Ishikawa (cell line): ENCODE measurements at regions not wholly inside any gene's neighbourhood (a gene's known extent, or its start where the extent isn't known, plus 50 kb on each side); places are given as distances from the start of the nearest gene placed in this dataset.

Source experiments
- CEBPB ChIP-seq: IDR thresholded peaks from 2 replicates; pipeline ENCODE4 v1.6.1; 2012
- CREB1 ChIP-seq: IDR thresholded peaks from 2 replicates; pipeline ENCODE4 v1.6.1; 2012; ENCODE audit warnings: low read depth
- EGR1 ChIP-seq: IDR thresholded peaks from 2 replicates; pipeline ENCODE4 v1.6.1; 2012
- EP300 ChIP-seq: IDR thresholded peaks from 2 replicates; pipeline ENCODE4 v1.6.1; 2012; ENCODE audit warnings: borderline replicate concordance
- FOXM1 ChIP-seq: IDR thresholded peaks from 2 replicates; pipeline ENCODE4 v1.6.1; 2012; ENCODE audit warnings: low read depth, borderline replicate concordance
- MAX ChIP-seq: IDR thresholded peaks from 2 replicates; pipeline ENCODE4 v1.6.1; 2012
- NFIC ChIP-seq: IDR thresholded peaks from 2 replicates; pipeline ENCODE4 v1.6.1; 2012
- RAD21 ChIP-seq: IDR thresholded peaks from 2 replicates; pipeline ENCODE4 v1.6.1; 2012; ENCODE audit warnings: low read depth
- REST ChIP-seq: IDR thresholded peaks from 2 replicates; pipeline ENCODE4 v1.6.1; 2012; ENCODE audit warnings: low read depth, mild to moderate bottlenecking
- TAF1 ChIP-seq: IDR thresholded peaks from 2 replicates; pipeline ENCODE4 v1.6.1; 2012; ENCODE audit warnings: low read depth, mild to moderate bottlenecking
- TCF12 ChIP-seq: IDR thresholded peaks from 2 replicates; pipeline ENCODE4 v1.6.1; 2012; ENCODE audit warnings: low read depth
- TEAD4 ChIP-seq: IDR thresholded peaks from 2 replicates; pipeline ENCODE4 v1.6.1; 2012
- USF1 ChIP-seq: IDR thresholded peaks from 2 replicates; pipeline ENCODE4 v1.6.1; 2012
- YY1 ChIP-seq: IDR thresholded peaks from 2 replicates; pipeline ENCODE4 v1.6.1; 2012; ENCODE audit warnings: low read depth
- ZBTB7A ChIP-seq: IDR thresholded peaks from 2 replicates; pipeline ENCODE4 v1.6.1; 2012; ENCODE audit warnings: low read depth

GRCh38 chr22:49229483-49230193 is 598.0 kb downstream of the BRD1 start:
- no peak for TF ChIP-seq TAF1
- TF ChIP-seq EP300: no peak
- no peak for TF ChIP-seq RAD21
- no peak for TF ChIP-seq EGR1
- no peak for TF ChIP-seq ZBTB7A
- TF ChIP-seq TEAD4: no peak
- no peak for TF ChIP-seq NFIC
- TF ChIP-seq CEBPB: no peak
- no peak for TF ChIP-seq CREB1
- no peak for TF ChIP-seq TCF12
- TF ChIP-seq FOXM1: no peak
- TF ChIP-seq REST: no peak
- no peak for TF ChIP-seq YY1
- TF ChIP-seq USF1: no peak
- no peak for TF ChIP-seq MAX

- TF ChIP-seq FOXM1 (no peak), TEAD4 (no peak), RAD21 (no peak), CEBPB (no peak), USF1 (no peak), CREB1 (no peak), YY1 (no peak), NFIC (no peak), REST (no peak), TCF12 (no peak), EGR1 (no peak), MAX (no peak), EP300 (no peak)
These were observed 599.1 kb downstream of the BRD1 start for GRCh38 chr22:49228431-49229037.

GRCh38 chr22:49227670-49228069 is 600.0 kb downstream of the BRD1 start:
- TF ChIP-seq REST (no peak), NFIC (no peak), FOXM1 (no peak), TCF12 (no peak), EGR1 (no peak), CEBPB (no peak), RAD21 (no peak), CREB1 (no peak), TEAD4 (no peak), YY1 (no peak), TAF1 (no peak)

GRCh38 chr22:49226096-49226495 is 601.6 kb downstream of the BRD1 start:
- TF ChIP-seq TEAD4: no peak
- TF ChIP-seq CREB1: no peak
- no peak for TF ChIP-seq YY1
- no peak for TF ChIP-seq EGR1
- TF ChIP-seq FOXM1: no peak
- no peak for TF ChIP-seq CEBPB
- no peak for TF ChIP-seq NFIC
- TF ChIP-seq USF1: no peak
- TF ChIP-seq RAD21: no peak
- TF ChIP-seq MAX: no peak
- TF ChIP-seq TCF12: no peak
- TF ChIP-seq TAF1: no peak
